NCI-H146 (cell line): ENCODE measurements at regions not wholly inside any gene's neighbourhood (a gene's known extent, or its start where the extent isn't known, plus 50 kb on each side); places are given as distances from the start of the nearest gene placed in this dataset.

Experiments used
- DNase-seq: peaks from one replicate; lab custom pipeline; 2025; lab: John Stamatoyannopoulos, UW

GRCh38 chr22:48579043-48579927 is 1248.4 kb downstream of the BRD1 start:
- DNase-seq = no peak

- no peak for DNase-seq
These were observed 1249.3 kb downstream of the BRD1 start for GRCh38 chr22:48578138-48579042.

- DNase-seq = no peak
These were observed 1250.0 kb downstream of the BRD1 start for GRCh38 chr22:48577691-48578090.

GRCh38 chr22:48577014-48577690 is 1250.5 kb downstream of the BRD1 start:
- DNase-seq = peak; percentile 21

- DNase-seq = peak; percentile 26
These were observed 1251.2 kb downstream of the BRD1 start for GRCh38 chr22:48576333-48577013.

GRCh38 chr22:48575618-48576332 is 1251.9 kb downstream of the BRD1 start:
- no peak for DNase-seq

- DNase-seq = peak; percentile 66
These were observed 1252.7 kb downstream of the BRD1 start for GRCh38 chr22:48574776-48575617.

- DNase-seq = no peak
These were observed 1253.9 kb downstream of the BRD1 start for GRCh38 chr22:48573766-48574165.

- DNase-seq = no peak
These were observed 1254.7 kb downstream of the BRD1 start for GRCh38 chr22:48572951-48573350.

- DNase-seq = no peak
These were observed 1256.8 kb downstream of the BRD1 start for GRCh38 chr22:48570912-48571311.

- DNase-seq = no peak
These were observed 1258.0 kb downstream of the BRD1 start for GRCh38 chr22:48569476-48570233.

- DNase-seq = no peak
These were observed 1258.8 kb downstream of the BRD1 start for GRCh38 chr22:48568736-48569330.

GRCh38 chr22:48567213-48567975 is 1260.3 kb downstream of the BRD1 start:
- DNase-seq = peak; percentile 47

GRCh38 chr22:48566741-48567140 is 1260.9 kb downstream of the BRD1 start:
- no peak for DNase-seq

- no peak for DNase-seq
These were observed 1261.7 kb downstream of the BRD1 start for GRCh38 chr22:48565901-48566501.

- no peak for DNase-seq
These were observed 1262.7 kb downstream of the BRD1 start for GRCh38 chr22:48564995-48565394.

GRCh38 chr22:48563966-48564330 is 1263.7 kb downstream of the BRD1 start:
- no peak for DNase-seq
